D721Med (cell line): ENCODE measurements at regions not wholly inside any gene's neighbourhood (a gene's known extent, or its start where the extent isn't known, plus 50 kb on each side); places are given as distances from the start of the nearest gene placed in this dataset.

Experiments
- DNase-seq: peaks from one replicate; pipeline ENCODE4 v3.0.0; 2011; ENCODE audit warnings: low spot score; ENCODE audit not compliant: insufficient read length
- FAIRE-seq: peaks from 2 replicates; lab custom pipeline; 2011; peaks lifted over from hg19 to GRCh38; lab: Jason Lieb, UNC
- TF ChIP-seq, protein P1 (sequence below): IDR thresholded peaks from 2 replicates; pipeline ENCODE4 v1.5.1; 2012; ENCODE audit warnings: mild to moderate bottlenecking, control low read depth; ENCODE audit not compliant: insufficient read depth; ENCODE audit errors: missing control alignments

DNA sequence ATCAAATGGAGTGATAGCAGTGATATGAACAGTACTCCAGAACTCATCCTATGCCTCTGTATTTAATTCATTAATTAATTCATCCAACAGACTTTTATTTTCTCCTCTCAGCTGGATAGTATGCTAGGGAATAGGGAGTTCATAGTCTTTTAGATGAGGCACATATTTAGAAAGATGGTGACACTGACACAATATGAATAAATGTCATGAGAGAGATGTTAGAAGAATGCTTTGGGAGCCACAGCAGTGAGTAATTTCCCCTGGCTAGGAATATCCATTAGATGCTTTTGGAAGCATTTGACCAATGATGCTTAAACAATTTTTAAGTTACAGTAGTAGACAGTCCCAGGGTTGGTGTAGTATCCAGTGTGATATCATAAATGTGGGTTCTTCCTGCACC, 428.7 kb upstream of the SGCD start:
- FAIRE-seq (no peak), DNase-seq (no peak)
- TF ChIP-seq, protein P1, sequence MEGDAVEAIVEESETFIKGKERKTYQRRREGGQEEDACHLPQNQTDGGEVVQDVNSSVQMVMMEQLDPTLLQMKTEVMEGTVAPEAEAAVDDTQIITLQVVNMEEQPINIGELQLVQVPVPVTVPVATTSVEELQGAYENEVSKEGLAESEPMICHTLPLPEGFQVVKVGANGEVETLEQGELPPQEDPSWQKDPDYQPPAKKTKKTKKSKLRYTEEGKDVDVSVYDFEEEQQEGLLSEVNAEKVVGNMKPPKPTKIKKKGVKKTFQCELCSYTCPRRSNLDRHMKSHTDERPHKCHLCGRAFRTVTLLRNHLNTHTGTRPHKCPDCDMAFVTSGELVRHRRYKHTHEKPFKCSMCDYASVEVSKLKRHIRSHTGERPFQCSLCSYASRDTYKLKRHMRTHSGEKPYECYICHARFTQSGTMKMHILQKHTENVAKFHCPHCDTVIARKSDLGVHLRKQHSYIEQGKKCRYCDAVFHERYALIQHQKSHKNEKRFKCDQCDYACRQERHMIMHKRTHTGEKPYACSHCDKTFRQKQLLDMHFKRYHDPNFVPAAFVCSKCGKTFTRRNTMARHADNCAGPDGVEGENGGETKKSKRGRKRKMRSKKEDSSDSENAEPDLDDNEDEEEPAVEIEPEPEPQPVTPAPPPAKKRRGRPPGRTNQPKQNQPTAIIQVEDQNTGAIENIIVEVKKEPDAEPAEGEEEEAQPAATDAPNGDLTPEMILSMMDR: no peak

DNA sequence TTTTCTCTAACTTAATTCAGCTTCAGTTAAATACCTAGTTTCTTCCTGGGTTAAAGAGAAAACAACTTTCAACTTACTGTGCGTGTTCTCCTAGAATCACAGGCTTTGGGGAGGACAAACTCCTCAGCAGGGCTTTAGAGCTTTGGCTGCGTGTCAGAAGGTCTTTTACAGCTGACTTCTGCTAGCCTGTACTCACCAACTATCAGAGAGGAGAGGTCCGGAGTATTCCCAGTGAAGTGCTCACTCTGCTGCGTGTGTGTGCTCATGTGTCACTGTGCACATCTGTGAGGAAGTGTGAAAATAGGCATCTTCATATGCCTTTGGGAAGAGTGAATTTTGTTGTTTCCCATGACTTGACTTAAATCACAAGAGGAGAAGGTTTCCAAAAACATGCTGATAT, 423.2 kb upstream of the SGCD start:
- FAIRE-seq (no peak), DNase-seq (no peak)
- TF ChIP-seq, protein P1: no peak

GRCh38 chr5:155905364-155905763, 421.6 kb upstream of the SGCD start:
- no peak for FAIRE-seq

GRCh38 chr5:155906046-155906445, 420.9 kb upstream of the SGCD start:
- TF ChIP-seq, protein P1: peak; percentile 41
- no peak for DNase-seq
- FAIRE-seq: no peak

More at GRCh38 chr5:155905364-155905763, 421.6 kb upstream of the SGCD start:
- TF ChIP-seq, protein P1: no peak
- DNase-seq: no peak

- FAIRE-seq (no peak), DNase-seq (no peak)
- TF ChIP-seq, protein P1: no peak
Measured at GRCh38 chr5:155908543-155908942, 418.4 kb upstream of the SGCD start.

- FAIRE-seq: no peak
- no peak for DNase-seq
- TF ChIP-seq, protein P1: no peak
Measured at GRCh38 chr5:155912291-155912690, 414.7 kb upstream of the SGCD start.

- no peak for DNase-seq
- TF ChIP-seq, protein P1: no peak
- no peak for FAIRE-seq
Measured at GRCh38 chr5:155914766-155915165, 412.2 kb upstream of the SGCD start.
